Astrocyte (in vitro differentiated cells and primary cell): ENCODE measurements at regions not wholly inside any gene's neighbourhood (a gene's known extent, or its start where the extent isn't known, plus 50 kb on each side); places are given as distances from the start of the nearest gene placed in this dataset.

Experiments used
- DNase-seq: peaks from one replicate; pipeline ENCODE4 v3.0.0-alpha.2; 2010; ENCODE audit warnings: low read depth
- FAIRE-seq: peaks from 2 replicates; lab custom pipeline; 2011; peaks lifted over from hg19 to GRCh38; lab: Jason Lieb, UNC
- H2AFZ ChIP-seq: 2 replicates; pipeline ENCODE4 v1.6.0; 2012; ENCODE audit warnings: low read depth, low read length, inconsistent platforms
- H3K27ac ChIP-seq: 2 replicates; pipeline ENCODE4 v1.5.1; 2011; ENCODE audit warnings: low read depth, low read length, inconsistent platforms
- H3K27me3 ChIP-seq: 2 replicates; pipeline ENCODE4 v1.6.0; 2011; ENCODE audit warnings: low read length, inconsistent platforms; ENCODE audit not compliant: insufficient read depth
- H3K36me3 ChIP-seq: 2 replicates; pipeline ENCODE4 v1.5.1; 2011; ENCODE audit warnings: low read length, inconsistent platforms; ENCODE audit not compliant: insufficient read depth
- H3K4me1 ChIP-seq: 2 replicates; pipeline ENCODE4 v1.5.1; 2011; ENCODE audit warnings: low read length, inconsistent platforms; ENCODE audit not compliant: insufficient read depth
- H3K4me2 ChIP-seq: 2 replicates; pipeline ENCODE4 v1.6.0; 2012; ENCODE audit warnings: low read length, inconsistent platforms
- H3K4me3 ChIP-seq: 2 replicates; pipeline ENCODE4 v1.5.1; 2011; ENCODE audit warnings: low read depth, mild to moderate bottlenecking, low read length, inconsistent platforms; ENCODE audit not compliant: insufficient read depth
- H3K79me2 ChIP-seq: 2 replicates; pipeline ENCODE4 v1.6.0; 2012; ENCODE audit warnings: mild to moderate bottlenecking, low read length, inconsistent platforms; ENCODE audit not compliant: insufficient read depth
- H3K9ac ChIP-seq: 2 replicates; pipeline ENCODE4 v1.6.0; 2012; ENCODE audit warnings: mild to moderate bottlenecking, low read length, inconsistent platforms
- H3K9me3 ChIP-seq: 2 replicates; pipeline ENCODE4 v1.5.1; 2012; ENCODE audit warnings: low read depth, mild to moderate bottlenecking, low read length, inconsistent platforms; ENCODE audit not compliant: insufficient read depth
- H4K20me1 ChIP-seq: 2 replicates; pipeline ENCODE4 v1.6.0; 2012; ENCODE audit warnings: low read length, inconsistent platforms; ENCODE audit not compliant: insufficient read depth
- H3K27ac Mint-ChIP-seq: one replicate; pipeline ENCODE4 v1.8.0; 2021; ENCODE audit warnings: mild to moderate bottlenecking, mixed read lengths; ENCODE audit not compliant: unreplicated experiment
- H3K27me3 Mint-ChIP-seq: one replicate; pipeline ENCODE4 v1.8.0; 2021; ENCODE audit warnings: low read depth, mixed read lengths; ENCODE audit not compliant: unreplicated experiment
- H3K36me3 Mint-ChIP-seq: one replicate; pipeline ENCODE4 v1.8.0; 2021; ENCODE audit warnings: low read depth, mixed read lengths; ENCODE audit not compliant: unreplicated experiment
- H3K4me1 Mint-ChIP-seq: one replicate; pipeline ENCODE4 v1.8.0; 2021; ENCODE audit warnings: low read depth, mixed read lengths; ENCODE audit not compliant: unreplicated experiment
- H3K4me3 Mint-ChIP-seq: one replicate; pipeline ENCODE4 v1.8.0; 2021; ENCODE audit warnings: mild to moderate bottlenecking, moderate library complexity, mixed read lengths; ENCODE audit not compliant: unreplicated experiment
- H3K9me3 Mint-ChIP-seq: one replicate; pipeline ENCODE4 v1.8.0; 2021; ENCODE audit warnings: mild to moderate bottlenecking, mixed read lengths; ENCODE audit not compliant: unreplicated experiment
- CTCF ChIP-seq: IDR thresholded peaks from 2 replicates; pipeline ENCODE4 v1.5.1; 2011; ENCODE audit warnings: low read depth, mild to moderate bottlenecking, inconsistent platforms, low read length, moderate library complexity; ENCODE audit not compliant: insufficient read depth
- EZH2 ChIP-seq: IDR thresholded peaks from 2 replicates; pipeline ENCODE4 v1.6.1; 2012; ENCODE audit warnings: mild to moderate bottlenecking, low read length, inconsistent platforms; ENCODE audit not compliant: insufficient read depth

- H3K4me1 ChIP-seq: no peaks in the 10 kb centered on the region
- H3K27ac Mint-ChIP-seq: no peak overlapping the region
Measured at GRCh38 chr9:549455-549997, 292.0 kb upstream of the DMRT1 start.

GRCh38 chr9:550333-550732, 291.2 kb upstream of the DMRT1 start:
- no peak overlapping the region for H3K27ac Mint-ChIP-seq
- TF ChIP-seq CTCF (no peak), EZH2 (no peak)
- no peak for FAIRE-seq

More at GRCh38 chr9:549455-549997, 292.0 kb upstream of the DMRT1 start:
- Mint-ChIP-seq H3K36me3 (no peaks in the 10 kb centered on the region), H3K9me3 (no peaks in the 10 kb centered on the region), H3K4me1 (peaks cover 16% of the 10 kb centered on the region), H3K4me3 (no peak overlapping the region), H3K27me3 (no peaks in the 10 kb centered on the region)
- Histone ChIP-seq H3K9ac (no peak overlapping the region), H3K9me3 (no peaks in the 10 kb centered on the region), H3K79me2 (no peaks in the 10 kb centered on the region), H3K36me3 (no peaks in the 10 kb centered on the region), H3K4me2 (no peak overlapping the region), H3K27me3 (peaks cover 3% of the 10 kb centered on the region), H2AFZ (no peak overlapping the region), H3K27ac (no peak overlapping the region), H3K4me3 (no peak overlapping the region), H4K20me1 (no peaks in the 10 kb centered on the region)
- DNase-seq (no peak), FAIRE-seq (no peak)
- TF ChIP-seq CTCF: no peak
- TF ChIP-seq EZH2: no peak

More at GRCh38 chr9:550333-550732, 291.2 kb upstream of the DMRT1 start:
- Histone ChIP-seq H3K4me1 (no peaks in the 10 kb centered on the region), H3K9me3 (no peaks in the 10 kb centered on the region), H3K36me3 (no peaks in the 10 kb centered on the region), H3K79me2 (no peaks in the 10 kb centered on the region), H3K27me3 (peaks cover 5% of the 10 kb centered on the region), H2AFZ (no peak overlapping the region), H3K4me3 (no peak overlapping the region), H4K20me1 (no peaks in the 10 kb centered on the region), H3K27ac (no peak overlapping the region), H3K9ac (no peak overlapping the region), H3K4me2 (no peak overlapping the region)
- no peaks in the 10 kb centered on the region for H3K36me3 Mint-ChIP-seq
- DNase-seq: no peak
- peaks cover 12% of the 10 kb centered on the region for H3K4me1 Mint-ChIP-seq
- H3K9me3 Mint-ChIP-seq: no peaks in the 10 kb centered on the region
- H3K27me3 Mint-ChIP-seq: no peaks in the 10 kb centered on the region
- H3K4me3 Mint-ChIP-seq: no peak overlapping the region
